IMR-90 (cell line): ENCODE measurements at regions not wholly inside any gene's neighbourhood (a gene's known extent, or its start where the extent isn't known, plus 50 kb on each side); places are given as distances from the start of the nearest gene placed in this dataset.

Experiments used
- ATAC-seq: fragments of 200-7000 bp; cut with Tn5 transposase; 2 replicates; pipeline ENCODE4 v1.9.1; 2020; ENCODE audit warnings: low read depth, mild to moderate bottlenecking, moderate library complexity
- BruUV-seq: library from RNA; stranded (reverse); fragments of 400-500 nt; replicated peaks from 2 replicates; lab custom pipeline; 2021; lab: Mats Ljungman, UMichigan
- CTCF ChIA-PET: fragments of 300-600 bp; formaldehyde crosslinking; extraction: SDS; loops from one replicate; lab custom pipeline; 2021; ENCODE audit warnings: antibody characterized with exemption; lab: Yijun Ruan, JAX
- POLR2A ChIA-PET: fragments of 300-600 bp; sonication (Branson Sonifier 250); formaldehyde crosslinking; loops from one replicate; lab custom pipeline; 2022; ENCODE audit warnings: antibody characterized with exemption; ENCODE audit not compliant: unreplicated experiment; lab: Charles Lee
- DNase-seq: peaks from one replicate; pipeline ENCODE4 v3.0.0; 2013
- H2AFZ ChIP-seq: replicated peaks from 2 replicates; pipeline ENCODE3; 2013; ENCODE audit warnings: low read length, mild to moderate bottlenecking; ENCODE audit not compliant: poor library complexity
- H2AK5ac ChIP-seq: 2 replicates; pipeline ENCODE4 v1.6.1; 2013; ENCODE audit warnings: low read depth, low read length, inconsistent platforms
- H2AK9ac ChIP-seq: replicated peaks from 2 replicates; pipeline ENCODE3; 2013; ENCODE audit warnings: mild to moderate bottlenecking, low read depth, low read length, moderate library complexity; ENCODE audit not compliant: poor library complexity
- H2BK120ac ChIP-seq: 2 replicates; pipeline ENCODE4 v1.6.1; 2013; ENCODE audit warnings: low read depth, low read length, inconsistent platforms
- H2BK15ac ChIP-seq: 3 replicates; pipeline ENCODE4 v1.6.1; 2013; ENCODE audit warnings: low read depth, low read length, inconsistent platforms
- H2BK20ac ChIP-seq: 2 replicates; pipeline ENCODE4 v1.6.1; 2013; ENCODE audit warnings: low read depth, mild to moderate bottlenecking, inconsistent platforms, low read length, moderate library complexity
- H2BK5ac ChIP-seq: 2 replicates; pipeline ENCODE4 v1.6.1; 2013; ENCODE audit warnings: mild to moderate bottlenecking, low read depth, low read length, inconsistent platforms; ENCODE audit not compliant: poor library complexity, severe bottlenecking
- H3K14ac ChIP-seq: replicated peaks from 2 replicates; pipeline ENCODE4 v1.6.1; 2013; ENCODE audit warnings: low read depth, low read length, inconsistent platforms
- H3K18ac ChIP-seq: 2 replicates; pipeline ENCODE4 v1.6.1; 2013; ENCODE audit warnings: low read depth, low read length, control low read depth
- H3K23ac ChIP-seq: 2 replicates; pipeline ENCODE4 v1.6.1; 2013; ENCODE audit warnings: low read depth, low read length, inconsistent platforms
- H3K27ac ChIP-seq: 2 replicates; pipeline ENCODE4 v1.5.1; 2013; ENCODE audit warnings: mild to moderate bottlenecking, control low read depth, low read length; ENCODE audit not compliant: insufficient read depth
- H3K27me3 ChIP-seq: 2 replicates; pipeline ENCODE4 v1.6.1; 2013; ENCODE audit warnings: low read length; ENCODE audit not compliant: control insufficient read depth, insufficient read depth
- H3K36me3 ChIP-seq: 2 replicates; pipeline ENCODE4 v1.6.1; 2013; ENCODE audit warnings: low read length, mixed read lengths; ENCODE audit not compliant: control insufficient read depth, insufficient read depth
- H3K4ac ChIP-seq: 2 replicates; pipeline ENCODE4 v1.6.1; 2013; ENCODE audit warnings: low read depth, low read length, inconsistent platforms
- H3K4me1 ChIP-seq: 2 replicates; pipeline ENCODE4 v1.6.1; 2013; ENCODE audit warnings: low read length, mixed read lengths; ENCODE audit not compliant: control insufficient read depth, insufficient read depth
- H3K4me2 ChIP-seq: 2 replicates; pipeline ENCODE4 v1.6.1; 2013; ENCODE audit warnings: low read depth, mild to moderate bottlenecking, control low read depth, low read length, moderate library complexity
- H3K4me3 ChIP-seq: 2 replicates; pipeline ENCODE4 v1.5.1; 2013; ENCODE audit warnings: low read depth, mild to moderate bottlenecking, control low read depth, low read length, moderate library complexity; ENCODE audit not compliant: insufficient read depth
- H3K56ac ChIP-seq: 2 replicates; pipeline ENCODE4 v1.6.1; 2013; ENCODE audit warnings: low read length, inconsistent platforms; ENCODE audit not compliant: insufficient read depth; ENCODE audit errors: extremely low read depth
- H3K79me1 ChIP-seq, 2 experiments: 2 replicates each; pipeline ENCODE4 v1.6.1; 2013; ENCODE audit warnings: low read length in 2 of 2, inconsistent platforms in 1 of 2, low read depth in 1 of 2
- H3K9ac ChIP-seq: 2 replicates; pipeline ENCODE4 v1.6.1; 2013; ENCODE audit warnings: low read depth, low read length, control low read depth
- H3K9me1 ChIP-seq: 2 replicates; pipeline ENCODE4 v1.6.1; 2013; ENCODE audit warnings: low read length, inconsistent platforms; ENCODE audit not compliant: insufficient read depth
- H3K9me3 ChIP-seq: 2 replicates; pipeline ENCODE4 v1.6.1; 2013; ENCODE audit warnings: low read length; ENCODE audit not compliant: control insufficient read depth, insufficient read depth
- H4K20me1 ChIP-seq: 2 replicates; pipeline ENCODE4 v1.6.1; 2013; ENCODE audit warnings: low read length, inconsistent platforms; ENCODE audit not compliant: insufficient read depth
- H4K5ac ChIP-seq: 2 replicates; pipeline ENCODE4 v1.6.1; 2013; ENCODE audit warnings: mild to moderate bottlenecking, low read depth, low read length, control low read depth
- H4K8ac ChIP-seq, 2 experiments: 2 replicates each; pipeline ENCODE4 v1.6.1; 2013; ENCODE audit warnings: low read depth in 2 of 2, low read length in 2 of 2, control low read depth in 1 of 2, inconsistent platforms in 1 of 2
- H4K91ac ChIP-seq: 2 replicates; pipeline ENCODE4 v1.6.1; 2013; ENCODE audit warnings: low read depth, low read length, inconsistent platforms; ENCODE audit not compliant: insufficient read depth
- BHLHE40 ChIP-seq: fragments of 150-350 bp; IDR thresholded peaks from 2 replicates; pipeline ENCODE4 v1.6.1; 2016; ENCODE audit warnings: mild to moderate bottlenecking, low read depth, low read length
- CEBPB ChIP-seq: IDR thresholded peaks from 2 replicates; pipeline ENCODE4 v1.6.1; 2012; ENCODE audit warnings: low read depth, low read length, improper control_type of control experiment
- FOS ChIP-seq: fragments of 150-350 bp; IDR thresholded peaks from 2 replicates; pipeline ENCODE4 v1.6.1; 2016; ENCODE audit warnings: low read depth, low read length
- MAFK ChIP-seq: IDR thresholded peaks from 2 replicates; pipeline ENCODE4 v1.6.1; 2012; ENCODE audit warnings: low read depth, low read length, improper control_type of control experiment
- MAZ ChIP-seq: IDR thresholded peaks from 2 replicates; pipeline ENCODE4 v1.6.1; 2012; ENCODE audit warnings: low read depth, mild to moderate bottlenecking, low read length, improper control_type of control experiment, moderate library complexity, borderline replicate concordance
- MXI1 ChIP-seq: IDR thresholded peaks from 2 replicates; pipeline ENCODE4 v1.6.1; 2012; ENCODE audit warnings: low read depth, mild to moderate bottlenecking, low read length, moderate library complexity, borderline replicate concordance
- NFE2L2 ChIP-seq: fragments of 150-350 bp; IDR thresholded peaks from 2 replicates; pipeline ENCODE4 v1.6.1; 2016; ENCODE audit warnings: low read depth, mild to moderate bottlenecking, low read length
- POLR2A ChIP-seq: IDR thresholded peaks from 2 replicates; pipeline ENCODE4 v1.6.1; 2012; ENCODE audit warnings: mild to moderate bottlenecking, low read depth, low read length
- RAD21 ChIP-seq: IDR thresholded peaks from 2 replicates; pipeline ENCODE4 v1.6.1; 2012; ENCODE audit warnings: low read length, improper control_type of control experiment
- SMC3 ChIP-seq: fragments of 150-350 bp; IDR thresholded peaks from 2 replicates; pipeline ENCODE4 v1.6.1; 2016; ENCODE audit warnings: low read depth, mild to moderate bottlenecking, antibody characterized with exemption, low read length, moderate library complexity
- USF2 ChIP-seq: fragments of 150-350 bp; IDR thresholded peaks from 2 replicates; pipeline ENCODE4 v1.6.1; 2017; ENCODE audit warnings: mild to moderate bottlenecking, antibody characterized with exemption, low read length, low read depth
- WGBS, 2 experiments: methylation state at CpG; one replicate each; pipeline versions ENCODE4 v1.1.5 to v1.1.7; 2013; ENCODE audit warnings: missing lambda C conversion rate in 2 of 2; ENCODE audit not compliant: insufficient read length in 1 of 2; ENCODE audit errors: extremely low coverage in 2 of 2; 5-methylcytosine and 5-hydroxymethylcytosine counted together
- dilution Hi-C: fragments of 300-500 bp; cut with HindIII; formaldehyde crosslinking; loops from one replicate; pipeline ENCODE4 v1.14.3; 2018; ENCODE audit warnings: low sequenced_read_pairs; ENCODE audit not compliant: unreplicated experiment
- in situ Hi-C: fragments of 300-500 bp; cut with MboI; formaldehyde crosslinking; loops from 3 replicates; pipeline ENCODE4 v1.14.3; 2019; ENCODE audit warnings: low sequenced_read_pairs, inconsistent platforms, mixed read lengths
- intact Hi-C: fragments of 100-400 bp; cut with micrococcal nuclease; formaldehyde crosslinking; loops from 2 replicates; pipeline ENCODE4 v1.10.0; 2022
- TF ChIP-seq, protein P1 (sequence below): fragments of 150-350 bp; IDR thresholded peaks from 2 replicates; pipeline ENCODE4 v1.6.1; 2016; ENCODE audit warnings: low read depth, mild to moderate bottlenecking, low read length, moderate library complexity, borderline replicate concordance
- TF ChIP-seq, protein P2 (sequence below): conservative IDR thresholded peaks from 2 replicates; pipeline ENCODE4 v1.5.1; 2012; ENCODE audit warnings: mild to moderate bottlenecking, low read depth, low read length, improper control_type of control experiment

DNA sequence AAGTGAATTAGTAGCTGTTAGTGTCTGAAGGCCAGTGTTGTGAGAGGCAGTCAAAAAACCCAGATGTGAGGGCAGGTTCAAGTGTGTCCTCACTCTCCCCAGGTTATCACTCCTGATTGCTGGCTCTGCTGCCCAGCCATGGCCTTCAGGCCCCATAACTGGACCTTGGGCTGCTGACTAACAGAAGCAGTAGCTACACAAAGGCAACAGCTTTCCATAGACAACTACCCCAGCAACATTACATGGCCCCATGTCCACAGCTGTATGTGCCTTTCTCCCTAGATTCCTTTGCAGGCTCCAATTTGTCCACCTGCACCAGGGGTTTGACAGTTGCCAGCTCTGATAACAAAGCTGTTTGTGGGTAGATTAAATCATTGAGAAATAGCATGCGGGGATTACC, 297.8 kb downstream of the ARL4A start:
- ChIA-PET POLR2A (no interaction called here), CTCF (interaction anchor here (0.7 kb wide), 1 partner anchor 1045 kb away, joined by 3 read pairs; no protein-coding TSS in a partner anchor)
- H2BK5ac ChIP-seq = no peak overlapping the region
- no peak overlapping the region for H2AK9ac ChIP-seq
- no peak overlapping the region for H2BK15ac ChIP-seq
- no peaks in the 10 kb centered on the region for H3K9me3 ChIP-seq
- no peak overlapping the region for H4K8ac ChIP-seq
- intact Hi-C loops (no loop called here), in situ Hi-C loops (no loop called here), dilution Hi-C loops (no loop called here)
- no peak overlapping the region for H3K4ac ChIP-seq
- H4K91ac ChIP-seq = no peak overlapping the region
- no peaks in the 10 kb centered on the region for H3K79me1 ChIP-seq
- H2BK120ac ChIP-seq = no peak overlapping the region
- no peak overlapping the region for H3K9ac ChIP-seq
- H2AFZ ChIP-seq = no peak overlapping the region
- no TSS peak for BruUV-seq
- no peak for TF ChIP-seq BHLHE40
- TF ChIP-seq CEBPB = no peak
- TF ChIP-seq NFE2L2 = no peak
- no peak for TF ChIP-seq MAZ
- no peak for TF ChIP-seq MAFK
- no peak for TF ChIP-seq MXI1
- TF ChIP-seq, protein P1, sequence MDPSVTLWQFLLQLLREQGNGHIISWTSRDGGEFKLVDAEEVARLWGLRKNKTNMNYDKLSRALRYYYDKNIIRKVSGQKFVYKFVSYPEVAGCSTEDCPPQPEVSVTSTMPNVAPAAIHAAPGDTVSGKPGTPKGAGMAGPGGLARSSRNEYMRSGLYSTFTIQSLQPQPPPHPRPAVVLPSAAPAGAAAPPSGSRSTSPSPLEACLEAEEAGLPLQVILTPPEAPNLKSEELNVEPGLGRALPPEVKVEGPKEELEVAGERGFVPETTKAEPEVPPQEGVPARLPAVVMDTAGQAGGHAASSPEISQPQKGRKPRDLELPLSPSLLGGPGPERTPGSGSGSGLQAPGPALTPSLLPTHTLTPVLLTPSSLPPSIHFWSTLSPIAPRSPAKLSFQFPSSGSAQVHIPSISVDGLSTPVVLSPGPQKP = no peak
- TF ChIP-seq FOS = no peak
- TF ChIP-seq POLR2A = no peak
- TF ChIP-seq, protein P2, sequence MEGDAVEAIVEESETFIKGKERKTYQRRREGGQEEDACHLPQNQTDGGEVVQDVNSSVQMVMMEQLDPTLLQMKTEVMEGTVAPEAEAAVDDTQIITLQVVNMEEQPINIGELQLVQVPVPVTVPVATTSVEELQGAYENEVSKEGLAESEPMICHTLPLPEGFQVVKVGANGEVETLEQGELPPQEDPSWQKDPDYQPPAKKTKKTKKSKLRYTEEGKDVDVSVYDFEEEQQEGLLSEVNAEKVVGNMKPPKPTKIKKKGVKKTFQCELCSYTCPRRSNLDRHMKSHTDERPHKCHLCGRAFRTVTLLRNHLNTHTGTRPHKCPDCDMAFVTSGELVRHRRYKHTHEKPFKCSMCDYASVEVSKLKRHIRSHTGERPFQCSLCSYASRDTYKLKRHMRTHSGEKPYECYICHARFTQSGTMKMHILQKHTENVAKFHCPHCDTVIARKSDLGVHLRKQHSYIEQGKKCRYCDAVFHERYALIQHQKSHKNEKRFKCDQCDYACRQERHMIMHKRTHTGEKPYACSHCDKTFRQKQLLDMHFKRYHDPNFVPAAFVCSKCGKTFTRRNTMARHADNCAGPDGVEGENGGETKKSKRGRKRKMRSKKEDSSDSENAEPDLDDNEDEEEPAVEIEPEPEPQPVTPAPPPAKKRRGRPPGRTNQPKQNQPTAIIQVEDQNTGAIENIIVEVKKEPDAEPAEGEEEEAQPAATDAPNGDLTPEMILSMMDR = no peak
- TF ChIP-seq RAD21 = no peak
- no peak for TF ChIP-seq USF2
- TF ChIP-seq SMC3 = no peak
- no peaks in the 10 kb centered on the region for H3K27me3 ChIP-seq
- peaks cover 2% of the 10 kb centered on the region for H3K4me1 ChIP-seq
- H3K18ac ChIP-seq = no peak overlapping the region
- no peak overlapping the region for H2AK5ac ChIP-seq
- no peak overlapping the region for H3K4me2 ChIP-seq
- no peaks in the 10 kb centered on the region for H3K9me1 ChIP-seq
- DNase-seq (no peak), ATAC-seq (no peak)
- no peaks in the 10 kb centered on the region for H4K20me1 ChIP-seq
- H4K5ac ChIP-seq = no peak overlapping the region
- H2BK20ac ChIP-seq = no peak overlapping the region
- H3K4me3 ChIP-seq = no peak overlapping the region
- no CpG with 5 or more reads among the region's 1 CpG for WGBS, 2 experiments
- H3K23ac ChIP-seq = peak overlapping the region; percentile 75
- H3K14ac ChIP-seq = no peak overlapping the region
- H3K36me3 ChIP-seq = no peaks in the 10 kb centered on the region
- no peak overlapping the region for H3K56ac ChIP-seq
- H3K27ac ChIP-seq = no peak overlapping the region
